ENCODE measurements at regions not wholly inside any gene's neighbourhood (a gene's known extent, or its start where the extent isn't known, plus 50 kb on each side); places are given as distances from the start of the nearest gene placed in this dataset.

DNA sequence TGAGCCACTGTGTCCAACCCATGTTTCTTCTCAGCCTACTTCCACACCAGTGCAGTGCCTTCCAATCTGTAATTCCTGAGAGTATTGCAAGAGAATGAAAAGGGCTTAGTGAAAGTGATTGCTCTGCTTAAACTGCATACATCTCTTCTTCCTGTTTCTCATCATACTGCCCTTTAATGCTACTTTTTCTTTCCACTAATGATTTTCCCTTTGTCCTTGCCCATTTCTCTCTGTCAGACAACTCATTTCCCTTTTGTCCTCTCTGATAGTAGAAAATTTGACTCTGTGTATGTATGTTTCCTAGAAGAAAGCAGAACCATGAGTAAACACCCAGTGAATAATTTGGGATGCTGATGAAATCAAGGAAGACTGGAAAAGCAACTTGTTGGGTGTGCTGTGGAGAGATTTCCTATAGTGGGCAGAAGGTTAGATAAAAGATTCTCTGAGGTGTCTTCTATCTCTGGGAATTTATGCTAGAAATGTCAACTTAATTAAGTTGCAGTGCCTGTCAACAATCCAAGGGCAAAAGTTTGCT, 102.2 kb upstream of the CHD1 start:
- Histone ChIP-seq H3K4me2 (no peak overlapping the region), H3K9ac (no peak overlapping the region), H4K20me1 (ENCODE audit: insufficient read depth) (no peaks in the 10 kb centered on the region), H3K79me2 (ENCODE audit: insufficient read depth) (no peaks in the 10 kb centered on the region), H3F3A (replicated peaks; ENCODE audit: insufficient read depth) (no peaks in the 10 kb centered on the region), H3K36me3 (replicated peaks in 1 of 2; ENCODE audit: control insufficient read depth in 1 of 2, insufficient read depth in 2 of 2, low read length in 1 of 2) (no peaks in the 10 kb centered on the region), H3K4me3 (ENCODE audit: low read depth in 2 of 2, low read length in 1 of 2) (no peak overlapping the region), H2AFZ (ENCODE audit: low read depth) (no peak overlapping the region; the same call in 1 of the 2 replicates), H3K9me2 (no peaks in the 10 kb centered on the region), H3K4me1 (ENCODE audit: control insufficient read depth in 1 of 2, insufficient read depth in 2 of 2, low read depth in 1 of 2, low read length in 1 of 2) (0 out of 4 replicates have a peak, but pooled peaks cover 0 to 5% of the 10 kb centered on the region in 2 experiments), H3K27me3 (ENCODE audit: insufficient read depth) (no peaks in the 10 kb centered on the region), H3K27ac (ENCODE audit: low read depth in 2 of 2, low read length in 1 of 2) (no peak overlapping the region), H3K9me3 (no peaks in the 10 kb centered on the region)
- CTCF ChIA-PET, result no interaction called here
- TF ChIP-seq POLR2AphosphoS5 (IDR thresholded peaks at IDR 0.05; ENCODE audit: low read depth, low read length) (no peak), RCOR1 (IDR thresholded peaks at IDR 0.05; ENCODE audit: low read length) (no peak), RFX5 (IDR thresholded peaks at IDR 0.05; ENCODE audit: low read length) (no peak), PBX3 (IDR thresholded peaks at IDR 0.05) (no peak), RXRA (IDR thresholded peaks at IDR 0.05; ENCODE audit: borderline replicate concordance, low read depth) (no peak), CHD2 (IDR thresholded peaks at IDR 0.05; ENCODE audit: low read length, partially characterized antibody) (no peak), TEAD4 (IDR thresholded peaks at IDR 0.05; ENCODE audit: borderline replicate concordance, insufficient read depth) (no peak), USF1 (IDR thresholded peaks at IDR 0.05; ENCODE audit: borderline replicate concordance, low read depth) (no peak), RAD21 (IDR thresholded peaks at IDR 0.05; ENCODE audit: low read length) (no peak), GABPA (IDR thresholded peaks at IDR 0.05; ENCODE audit: low read depth) (no peak), CTCF (IDR thresholded peaks at IDR 0.05) (no peak), SMC3 (IDR thresholded peaks at IDR 0.05; ENCODE audit: low read depth, low read length) (no peak), SIN3A (IDR thresholded peaks at IDR 0.05; ENCODE audit: borderline replicate concordance, low read depth, low read length) (no peak), NRF1 (IDR thresholded peaks at IDR 0.05; ENCODE audit: low read depth, low read length) (no peak), TAF1 (IDR thresholded peaks at IDR 0.05; ENCODE audit: borderline replicate concordance, low read depth, low read length) (no peak), FOXM1 (IDR thresholded peaks at IDR 0.05; ENCODE audit: low read depth) (no peak)
- TF ChIP-seq, protein P1, sequence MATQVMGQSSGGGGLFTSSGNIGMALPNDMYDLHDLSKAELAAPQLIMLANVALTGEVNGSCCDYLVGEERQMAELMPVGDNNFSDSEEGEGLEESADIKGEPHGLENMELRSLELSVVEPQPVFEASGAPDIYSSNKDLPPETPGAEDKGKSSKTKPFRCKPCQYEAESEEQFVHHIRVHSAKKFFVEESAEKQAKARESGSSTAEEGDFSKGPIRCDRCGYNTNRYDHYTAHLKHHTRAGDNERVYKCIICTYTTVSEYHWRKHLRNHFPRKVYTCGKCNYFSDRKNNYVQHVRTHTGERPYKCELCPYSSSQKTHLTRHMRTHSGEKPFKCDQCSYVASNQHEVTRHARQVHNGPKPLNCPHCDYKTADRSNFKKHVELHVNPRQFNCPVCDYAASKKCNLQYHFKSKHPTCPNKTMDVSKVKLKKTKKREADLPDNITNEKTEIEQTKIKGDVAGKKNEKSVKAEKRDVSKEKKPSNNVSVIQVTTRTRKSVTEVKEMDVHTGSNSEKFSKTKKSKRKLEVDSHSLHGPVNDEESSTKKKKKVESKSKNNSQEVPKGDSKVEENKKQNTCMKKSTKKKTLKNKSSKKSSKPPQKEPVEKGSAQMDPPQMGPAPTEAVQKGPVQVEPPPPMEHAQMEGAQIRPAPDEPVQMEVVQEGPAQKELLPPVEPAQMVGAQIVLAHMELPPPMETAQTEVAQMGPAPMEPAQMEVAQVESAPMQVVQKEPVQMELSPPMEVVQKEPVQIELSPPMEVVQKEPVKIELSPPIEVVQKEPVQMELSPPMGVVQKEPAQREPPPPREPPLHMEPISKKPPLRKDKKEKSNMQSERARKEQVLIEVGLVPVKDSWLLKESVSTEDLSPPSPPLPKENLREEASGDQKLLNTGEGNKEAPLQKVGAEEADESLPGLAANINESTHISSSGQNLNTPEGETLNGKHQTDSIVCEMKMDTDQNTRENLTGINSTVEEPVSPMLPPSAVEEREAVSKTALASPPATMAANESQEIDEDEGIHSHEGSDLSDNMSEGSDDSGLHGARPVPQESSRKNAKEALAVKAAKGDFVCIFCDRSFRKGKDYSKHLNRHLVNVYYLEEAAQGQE (IDR thresholded peaks at IDR 0.05; ENCODE audit: low read depth, low read length), result no peak
- POLR2A ChIA-PET, result no interaction called here
- no peak for DNase-seq

Measured in SK-N-SH (cell line).